Gastrocnemius medialis (tissue), 4 donors: ENCODE measurements at regions not wholly inside any gene's neighbourhood (a gene's known extent, or its start where the extent isn't known, plus 50 kb on each side); places are given as distances from the start of the nearest gene placed in this dataset.

Source experiments
- POLR2A ChIP-seq, 2 donors: fragments of 450-650 bp; IDR thresholded peaks; one replicate each; pipeline ENCODE4 v1.6.1; 2017; ENCODE audit warnings: antibody characterized with exemption in 2 of 2, mild to moderate bottlenecking in 2 of 2, moderate library complexity in 2 of 2
- TF ChIP-seq, protein P1 (sequence below), 5 experiments: fragments of 450-650 bp in 3 of 5; fragments of 200-600 bp in 2 of 5; sonication (generic) in 2 of 5; IDR thresholded peaks in 4 of 5; conservative IDR thresholded peaks in 1 of 5; 1 replicate in 4 of 5; 2 replicates in 1 of 5; pipeline ENCODE4 v1.5.1; 2016 to 2019; ENCODE audit warnings: antibody characterized with exemption in 5 of 5, mild to moderate bottlenecking in 3 of 5, moderate library complexity in 3 of 5

DNA sequence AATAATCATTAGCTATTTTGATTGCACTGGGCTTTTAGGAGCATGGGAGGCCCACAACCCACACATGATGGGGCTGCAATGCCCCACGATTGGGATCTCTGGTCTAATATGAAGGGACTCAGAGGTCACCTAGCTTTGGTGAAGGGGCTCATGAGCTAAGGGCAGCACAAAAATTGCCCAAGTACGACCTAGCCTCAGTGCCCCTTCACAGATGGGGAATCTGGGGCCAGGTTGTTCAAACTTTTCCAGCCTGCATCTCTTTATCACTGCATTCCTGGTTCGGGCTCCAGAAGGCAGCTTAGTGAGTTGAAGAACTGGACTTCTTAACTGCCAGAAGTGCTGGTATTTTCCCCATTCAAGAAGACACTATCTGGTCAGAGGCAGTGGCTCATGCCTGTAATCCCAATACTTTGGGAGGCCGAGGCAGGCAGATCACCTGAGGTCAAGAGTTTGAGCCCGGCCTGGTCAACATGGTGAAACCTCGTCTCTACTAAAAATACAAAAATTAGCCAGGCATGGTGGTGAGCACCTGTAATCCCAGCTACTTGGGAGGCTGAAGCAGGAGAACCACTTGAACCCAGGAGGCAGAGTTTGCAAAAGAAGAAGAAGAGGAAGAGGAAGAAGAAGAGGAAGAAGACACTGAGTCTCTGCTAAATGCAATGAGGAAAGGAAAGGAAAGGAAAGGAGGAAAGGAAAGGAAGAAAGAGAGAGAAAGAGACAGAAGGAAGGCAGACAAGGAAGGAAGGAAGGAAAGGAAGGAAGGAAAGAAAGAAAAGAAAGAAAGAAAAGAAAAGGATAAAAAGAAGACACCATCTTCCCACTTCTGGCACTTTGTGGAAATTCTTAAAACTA lies 258.5 kb upstream of the IRF2BP2 start:
- TF ChIP-seq, protein P1, sequence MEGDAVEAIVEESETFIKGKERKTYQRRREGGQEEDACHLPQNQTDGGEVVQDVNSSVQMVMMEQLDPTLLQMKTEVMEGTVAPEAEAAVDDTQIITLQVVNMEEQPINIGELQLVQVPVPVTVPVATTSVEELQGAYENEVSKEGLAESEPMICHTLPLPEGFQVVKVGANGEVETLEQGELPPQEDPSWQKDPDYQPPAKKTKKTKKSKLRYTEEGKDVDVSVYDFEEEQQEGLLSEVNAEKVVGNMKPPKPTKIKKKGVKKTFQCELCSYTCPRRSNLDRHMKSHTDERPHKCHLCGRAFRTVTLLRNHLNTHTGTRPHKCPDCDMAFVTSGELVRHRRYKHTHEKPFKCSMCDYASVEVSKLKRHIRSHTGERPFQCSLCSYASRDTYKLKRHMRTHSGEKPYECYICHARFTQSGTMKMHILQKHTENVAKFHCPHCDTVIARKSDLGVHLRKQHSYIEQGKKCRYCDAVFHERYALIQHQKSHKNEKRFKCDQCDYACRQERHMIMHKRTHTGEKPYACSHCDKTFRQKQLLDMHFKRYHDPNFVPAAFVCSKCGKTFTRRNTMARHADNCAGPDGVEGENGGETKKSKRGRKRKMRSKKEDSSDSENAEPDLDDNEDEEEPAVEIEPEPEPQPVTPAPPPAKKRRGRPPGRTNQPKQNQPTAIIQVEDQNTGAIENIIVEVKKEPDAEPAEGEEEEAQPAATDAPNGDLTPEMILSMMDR (IDR thresholded peaks at IDR 0.05 in 4 of 5, conservative IDR thresholded peaks at IDR 0.05 in 1 of 5): no peak
- TF ChIP-seq POLR2A (IDR thresholded peaks at IDR 0.05): no peak
